ENCODE measurements at regions not wholly inside any gene's neighbourhood (a gene's known extent, or its start where the extent isn't known, plus 50 kb on each side); places are given as distances from the start of the nearest gene placed in this dataset.

GRCh38 chr2:60163691-60164090 lies 389.8 kb downstream of the BCL11A start:
- no peaks in the 10 kb centered on the region for H3F3A ChIP-seq (ENCODE audit: insufficient read depth, low read length)
- no peaks in the 10 kb centered on the region for H3K36me3 ChIP-seq (ENCODE audit: insufficient read depth, low read length)
- TF ChIP-seq EZH2 (IDR thresholded peaks at IDR 0.05; ENCODE audit: borderline replicate concordance, low read length): no peak
- TF ChIP-seq, protein P1, sequence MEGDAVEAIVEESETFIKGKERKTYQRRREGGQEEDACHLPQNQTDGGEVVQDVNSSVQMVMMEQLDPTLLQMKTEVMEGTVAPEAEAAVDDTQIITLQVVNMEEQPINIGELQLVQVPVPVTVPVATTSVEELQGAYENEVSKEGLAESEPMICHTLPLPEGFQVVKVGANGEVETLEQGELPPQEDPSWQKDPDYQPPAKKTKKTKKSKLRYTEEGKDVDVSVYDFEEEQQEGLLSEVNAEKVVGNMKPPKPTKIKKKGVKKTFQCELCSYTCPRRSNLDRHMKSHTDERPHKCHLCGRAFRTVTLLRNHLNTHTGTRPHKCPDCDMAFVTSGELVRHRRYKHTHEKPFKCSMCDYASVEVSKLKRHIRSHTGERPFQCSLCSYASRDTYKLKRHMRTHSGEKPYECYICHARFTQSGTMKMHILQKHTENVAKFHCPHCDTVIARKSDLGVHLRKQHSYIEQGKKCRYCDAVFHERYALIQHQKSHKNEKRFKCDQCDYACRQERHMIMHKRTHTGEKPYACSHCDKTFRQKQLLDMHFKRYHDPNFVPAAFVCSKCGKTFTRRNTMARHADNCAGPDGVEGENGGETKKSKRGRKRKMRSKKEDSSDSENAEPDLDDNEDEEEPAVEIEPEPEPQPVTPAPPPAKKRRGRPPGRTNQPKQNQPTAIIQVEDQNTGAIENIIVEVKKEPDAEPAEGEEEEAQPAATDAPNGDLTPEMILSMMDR (IDR thresholded peaks at IDR 0.05; ENCODE audit: low read length): no peak
- no peak overlapping the region for H3K27ac ChIP-seq (ENCODE audit: low read depth, low read length, poor library complexity, severe bottlenecking)
- H3K79me2 ChIP-seq (ENCODE audit: insufficient read depth, low read length): no peaks in the 10 kb centered on the region
- H3K27me3 ChIP-seq (ENCODE audit: insufficient read depth, low read length): no peaks in the 10 kb centered on the region
- H3K9me3 ChIP-seq (ENCODE audit: low read length): no peaks in the 10 kb centered on the region
- no peaks in the 10 kb centered on the region for H3K4me1 ChIP-seq (ENCODE audit: insufficient read depth, low read length, severe bottlenecking)
- no peak overlapping the region for H3K9ac ChIP-seq (ENCODE audit: low read length)
- H4K20me1 ChIP-seq (ENCODE audit: insufficient read depth, low read length): no peaks in the 10 kb centered on the region
- no peak overlapping the region for H3K4me2 ChIP-seq (ENCODE audit: low read length)
- H3K9me2 ChIP-seq (ENCODE audit: low read depth, low read length): no peaks in the 10 kb centered on the region
- H3K4me3 ChIP-seq (ENCODE audit: low read depth, low read length, poor library complexity, severe bottlenecking): no peak overlapping the region
- H2AFZ ChIP-seq (ENCODE audit: low read length): no peak overlapping the region

GRCh38 chr2:60159519-60159918 lies 393.9 kb downstream of the BCL11A start:
- TF ChIP-seq, protein P1 (IDR thresholded peaks at IDR 0.05; ENCODE audit: low read length): no peak
- no peak for TF ChIP-seq EZH2 (IDR thresholded peaks at IDR 0.05; ENCODE audit: borderline replicate concordance, low read length)
- no peaks in the 10 kb centered on the region for H3F3A ChIP-seq (ENCODE audit: insufficient read depth, low read length)
- H3K79me2 ChIP-seq (ENCODE audit: insufficient read depth, low read length): no peaks in the 10 kb centered on the region
- H3K9ac ChIP-seq (ENCODE audit: low read length): no peak overlapping the region
- H3K4me1 ChIP-seq (ENCODE audit: insufficient read depth, low read length, severe bottlenecking): no peaks in the 10 kb centered on the region
- H3K4me3 ChIP-seq (ENCODE audit: low read depth, low read length, poor library complexity, severe bottlenecking): no peak overlapping the region
- no peaks in the 10 kb centered on the region for H3K9me2 ChIP-seq (ENCODE audit: low read depth, low read length)
- no peak overlapping the region for H3K27ac ChIP-seq (ENCODE audit: low read depth, low read length, poor library complexity, severe bottlenecking)
- H3K36me3 ChIP-seq (ENCODE audit: insufficient read depth, low read length): no peaks in the 10 kb centered on the region
- H3K9me3 ChIP-seq (ENCODE audit: low read length): no peaks in the 10 kb centered on the region
- H2AFZ ChIP-seq (ENCODE audit: low read length): no peak overlapping the region
- no peaks in the 10 kb centered on the region for H4K20me1 ChIP-seq (ENCODE audit: insufficient read depth, low read length)
- no peaks in the 10 kb centered on the region for H3K27me3 ChIP-seq (ENCODE audit: insufficient read depth, low read length)
- H3K4me2 ChIP-seq (ENCODE audit: low read length): no peak overlapping the region

GRCh38 chr2:60158262-60158661 lies 395.2 kb downstream of the BCL11A start:
- Histone ChIP-seq H3F3A (ENCODE audit: insufficient read depth, low read length) (no peaks in the 10 kb centered on the region), H3K9ac (ENCODE audit: low read length) (no peak overlapping the region), H3K27me3 (ENCODE audit: insufficient read depth, low read length) (no peaks in the 10 kb centered on the region), H3K9me2 (ENCODE audit: low read depth, low read length) (no peaks in the 10 kb centered on the region), H3K4me3 (ENCODE audit: low read depth, low read length, poor library complexity, severe bottlenecking) (no peak overlapping the region), H3K79me2 (ENCODE audit: insufficient read depth, low read length) (no peaks in the 10 kb centered on the region), H3K4me2 (ENCODE audit: low read length) (no peak overlapping the region), H4K20me1 (ENCODE audit: insufficient read depth, low read length) (no peaks in the 10 kb centered on the region), H3K9me3 (ENCODE audit: low read length) (no peaks in the 10 kb centered on the region), H3K27ac (ENCODE audit: low read depth, low read length, poor library complexity, severe bottlenecking) (no peak overlapping the region), H3K36me3 (ENCODE audit: insufficient read depth, low read length) (no peaks in the 10 kb centered on the region), H3K4me1 (ENCODE audit: insufficient read depth, low read length, severe bottlenecking) (no peaks in the 10 kb centered on the region), H2AFZ (ENCODE audit: low read length) (no peak overlapping the region)
- TF ChIP-seq, protein P1 (IDR thresholded peaks at IDR 0.05; ENCODE audit: low read length): no peak
- no peak for TF ChIP-seq EZH2 (IDR thresholded peaks at IDR 0.05; ENCODE audit: borderline replicate concordance, low read length)

All from OCI-LY1 (cell line).